H1 (cell line): ENCODE measurements at regions not wholly inside any gene's neighbourhood (a gene's known extent, or its start where the extent isn't known, plus 50 kb on each side); places are given as distances from the start of the nearest gene placed in this dataset.

ENCODE experiments used
- CTCF ChIA-PET: fragments of 300-600 bp; sonication (Branson Sonifier 250); formaldehyde crosslinking; loops from one replicate; lab custom pipeline; 2021; ENCODE audit not compliant: partially characterized antibody; lab: Charles Lee
- POLR2A ChIA-PET: fragments of 300-600 bp; sonication (Branson Sonifier 250); formaldehyde crosslinking; loops from one replicate; lab custom pipeline; 2021; ENCODE audit warnings: inconsistent platforms; ENCODE audit not compliant: partially characterized antibody; lab: Charles Lee
- DNase-seq, 2 experiments: peaks; one replicate each; pipeline versions ENCODE4 v3.0.0 to v3.0.0-alpha.2; 2010 to 2022; ENCODE audit warnings: low spot score in 2 of 2, low read depth in 1 of 2, mixed read lengths in 1 of 2
- FAIRE-seq: peaks from 2 replicates; lab custom pipeline; 2011; peaks lifted over from hg19 to GRCh38; lab: Jason Lieb, UNC
- H2AFZ ChIP-seq: 2 replicates; pipeline ENCODE4 v1.8.1; 2012; ENCODE audit warnings: low read length, inconsistent platforms
- H2AK5ac ChIP-seq: 2 replicates; pipeline ENCODE4 v1.6.1; 2013; ENCODE audit warnings: low read depth, low read length
- H2BK120ac ChIP-seq: replicated peaks from 2 replicates; pipeline ENCODE3; 2013; ENCODE audit warnings: low read depth, low read length, inconsistent platforms
- H2BK12ac ChIP-seq: 2 replicates; pipeline ENCODE4 v1.6.1; 2013; ENCODE audit warnings: low read depth, low read length
- H2BK15ac ChIP-seq: 2 replicates; pipeline ENCODE4 v1.6.1; 2013; ENCODE audit warnings: low read length
- H2BK20ac ChIP-seq: 2 replicates; pipeline ENCODE4 v1.6.1; 2013; ENCODE audit warnings: low read length
- H2BK5ac ChIP-seq: 2 replicates; pipeline ENCODE4 v1.6.1; 2013; ENCODE audit warnings: low read depth, low read length
- H3K14ac ChIP-seq: 2 replicates; pipeline ENCODE4 v1.6.1; 2013; ENCODE audit warnings: inconsistent platforms; ENCODE audit not compliant: insufficient read length
- H3K18ac ChIP-seq: 2 replicates; pipeline ENCODE4 v1.6.1; 2013; ENCODE audit warnings: low read length; ENCODE audit errors: extremely low read depth
- H3K23ac ChIP-seq: 2 replicates; pipeline ENCODE4 v1.6.1; 2013; ENCODE audit warnings: inconsistent platforms; ENCODE audit not compliant: insufficient read length
- H3K23me2 ChIP-seq: 2 replicates; pipeline ENCODE4 v1.6.1; 2013; ENCODE audit warnings: low read depth, low read length
- H3K27ac ChIP-seq: 2 replicates; pipeline ENCODE4 v1.6.1; 2011; ENCODE audit warnings: low read depth, low read length, inconsistent platforms
- H3K27me3 ChIP-seq, 4 experiments: replicated peaks in 1 of 4; 1 replicate in 1 of 4; 2 replicates in 3 of 4; pipeline versions ENCODE4 v1.6.1 to v1.8.1; 2011 to 2013; ENCODE audit warnings: low read length in 3 of 4, mild to moderate bottlenecking in 3 of 4, inconsistent platforms in 2 of 4, mixed read lengths in 2 of 4, moderate library complexity in 1 of 4; ENCODE audit not compliant: control insufficient read depth in 3 of 4, insufficient read depth in 3 of 4; ENCODE audit errors: extremely low read depth in 1 of 4
- H3K36me3 ChIP-seq, 4 experiments: 2 replicates each; pipeline versions ENCODE4 v1.6.1 to v1.8.1; 2011 to 2013; ENCODE audit warnings: mild to moderate bottlenecking in 4 of 4, low read length in 3 of 4, moderate library complexity in 2 of 4, control low read depth in 1 of 4, inconsistent platforms in 1 of 4; ENCODE audit not compliant: insufficient read depth in 4 of 4, control insufficient read depth in 2 of 4
- H3K4ac ChIP-seq: replicated peaks from 2 replicates; pipeline ENCODE3; 2013; ENCODE audit warnings: low read length, low read depth, mixed read lengths, inconsistent platforms; ENCODE audit not compliant: insufficient read length
- H3K4me1 ChIP-seq, 4 experiments: replicated peaks in 1 of 4; 1 replicate in 1 of 4; 2 replicates in 3 of 4; pipeline versions ENCODE4 v1.6.1 to v1.8.1; 2011 to 2013; ENCODE audit warnings: low read length in 3 of 4, inconsistent platforms in 2 of 4, mixed read lengths in 1 of 4; ENCODE audit not compliant: insufficient read depth in 4 of 4, control insufficient read depth in 3 of 4
- H3K4me2 ChIP-seq, 2 experiments: 2 replicates each; pipeline versions ENCODE4 v1.6.1 to v1.8.1; 2011 to 2013; ENCODE audit warnings: low read depth in 2 of 2, low read length in 2 of 2, control low read depth in 1 of 2, inconsistent platforms in 1 of 2, mild to moderate bottlenecking in 1 of 2; ENCODE audit not compliant: insufficient read depth in 1 of 2
- H3K4me3 ChIP-seq, 4 experiments: fragments of 200-600, 300-600 bp in 1 of 4; sonication (generic), shearing (Covaris generic), sonication (Bioruptor Twin) in 1 of 4; 2 replicates each; pipeline versions ENCODE4 v1.5.1 to v1.8.1; 2011 to 2016; ENCODE audit warnings: low read length in 4 of 4, low read depth in 3 of 4, control low read depth in 2 of 4, inconsistent platforms in 2 of 4, mild to moderate bottlenecking in 2 of 4, mixed read lengths in 1 of 4, moderate library complexity in 1 of 4; ENCODE audit not compliant: insufficient read depth in 2 of 4; ENCODE audit errors: extremely low read depth in 1 of 4
- H3K56ac ChIP-seq: replicated peaks from 2 replicates; pipeline ENCODE3; 2013; ENCODE audit warnings: low read depth, mild to moderate bottlenecking, mixed read lengths, low read length, inconsistent platforms; ENCODE audit not compliant: insufficient read length
- H3K79me1 ChIP-seq: 2 replicates; pipeline ENCODE4 v1.6.1; 2013; ENCODE audit warnings: low read depth, low read length, control low read depth
- H3K79me2 ChIP-seq, 2 experiments: 2 replicates each; pipeline versions ENCODE4 v1.6.1 to v1.8.1; 2012 to 2013; ENCODE audit warnings: low read length in 2 of 2, mild to moderate bottlenecking in 2 of 2, inconsistent platforms in 1 of 2; ENCODE audit not compliant: insufficient read depth in 2 of 2, control insufficient read depth in 1 of 2
- H3K9ac ChIP-seq, 4 experiments: replicated peaks in 1 of 4; 1 replicate in 1 of 4; 2 replicates in 3 of 4; pipeline versions ENCODE4 v1.6.1 to v1.8.1; 2011 to 2013; ENCODE audit warnings: low read depth in 3 of 4, low read length in 3 of 4, control low read depth in 2 of 4, mild to moderate bottlenecking in 2 of 4, moderate library complexity in 2 of 4, inconsistent platforms in 1 of 4; ENCODE audit errors: extremely low read depth in 1 of 4
- H3K9me3 ChIP-seq, 2 experiments: 2 replicates each; pipeline versions ENCODE4 v1.6.1 to v1.8.1; 2012 to 2013; ENCODE audit warnings: mild to moderate bottlenecking in 2 of 2, moderate library complexity in 2 of 2, control low read depth in 1 of 2, inconsistent platforms in 1 of 2, low read depth in 1 of 2, low read length in 1 of 2, mixed read lengths in 1 of 2; ENCODE audit not compliant: insufficient read depth in 2 of 2
- H4K20me1 ChIP-seq, 2 experiments: replicated peaks in 1 of 2; 2 replicates each; pipeline versions ENCODE3 to v1.8.1; 2011 to 2013; ENCODE audit warnings: inconsistent platforms in 2 of 2, low read length in 2 of 2, mild to moderate bottlenecking in 1 of 2; ENCODE audit not compliant: insufficient read depth in 2 of 2, control insufficient read depth in 1 of 2
- H4K5ac ChIP-seq: 2 replicates; pipeline ENCODE4 v1.6.1; 2013; ENCODE audit warnings: low read length, low read depth, mixed read lengths, inconsistent platforms; ENCODE audit not compliant: insufficient read length
- H4K8ac ChIP-seq: 2 replicates; pipeline ENCODE4 v1.8.0; 2013; ENCODE audit warnings: mild to moderate bottlenecking, moderate library complexity, low read length, inconsistent platforms; ENCODE audit not compliant: insufficient read depth; ENCODE audit errors: extremely low read depth
- H4K91ac ChIP-seq: replicated peaks from 2 replicates; pipeline ENCODE3; 2013; ENCODE audit warnings: low read length, mixed read lengths, inconsistent platforms; ENCODE audit not compliant: insufficient read length
- ASH2L ChIP-seq: fragments of 200-600, 300-600 bp; sonication (generic); IDR thresholded peaks from one replicate; pipeline ENCODE4 v1.7.1; 2017; ENCODE audit warnings: low read length
- RAD21 ChIP-seq, 2 experiments: IDR thresholded peaks in 1 of 2; conservative IDR thresholded peaks in 1 of 2; 2 replicates each; pipeline ENCODE4 v1.6.1; 2011; ENCODE audit warnings: low read depth in 2 of 2, low read length in 2 of 2, improper control_type of control experiment in 1 of 2, inconsistent platforms in 1 of 2, mild to moderate bottlenecking in 1 of 2, moderate library complexity in 1 of 2
- ZNF274 ChIP-seq: IDR thresholded peaks from 2 replicates; pipeline ENCODE4 v1.7.0; 2012; ENCODE audit warnings: low read length, borderline replicate concordance; ENCODE audit errors: extremely low read depth
- WGBS, 2 experiments: shearing (Covaris generic) in 1 of 2; methylation state at CpG; one replicate each; pipeline versions ENCODE4 v1.1.6 to v1.1.7; 2013 to 2015; ENCODE audit warnings: low lambda C conversion rate in 2 of 2, mixed read lengths in 2 of 2, inconsistent platforms in 1 of 2, low coverage in 1 of 2, missing lambda C conversion rate in 1 of 2; ENCODE audit not compliant: insufficient replicate concordance in 2 of 2, insufficient coverage in 1 of 2, insufficient read length in 1 of 2; ENCODE audit errors: extremely low coverage in 1 of 2, missing lambda C conversion rate in 1 of 2; 5-methylcytosine and 5-hydroxymethylcytosine counted together

- Histone ChIP-seq H3K4me1 (no peaks in the 10 kb centered on the region), H3K56ac (no peak overlapping the region), H3K14ac (no peak overlapping the region), H3K36me3 (no peaks in the 10 kb centered on the region), H4K5ac (no peak overlapping the region), H3K27me3 (no peaks in the 10 kb centered on the region), H2BK120ac (no peak overlapping the region), H2BK15ac (no peak overlapping the region), H3K9me3 (no peaks in the 10 kb centered on the region), H2AFZ (no peak overlapping the region), H3K18ac (no peak overlapping the region), H3K79me1 (no peaks in the 10 kb centered on the region), H3K4ac (no peak overlapping the region), H3K27ac (no peak overlapping the region), H4K20me1 (peaks cover 0 to 4% of the 10 kb centered on the region in 2 experiments), H3K9ac (no peak overlapping the region), H3K23me2 (peaks cover 5% of the 10 kb centered on the region; the same call in 1 of the 2 replicates), H3K4me2 (no peak overlapping the region), H3K79me2 (no peaks in the 10 kb centered on the region), H4K91ac (no peak overlapping the region), H2AK5ac (no peak overlapping the region), H2BK20ac (no peak overlapping the region), H3K4me3 (no peak overlapping the region), H2BK5ac (no peak overlapping the region), H2BK12ac (no peak overlapping the region), H3K23ac (no peak overlapping the region), H4K8ac (no peak overlapping the region)
- CTCF ChIA-PET: interaction anchor here (0.8 kb wide), 1 partner anchor 91 kb away, joined by 3 read pairs; no protein-coding TSS in a partner anchor
- TF ChIP-seq ASH2L: no peak
- no peak for TF ChIP-seq ZNF274
- peak; percentile 8 to 23; a peak in 2 of 4 replicates for TF ChIP-seq RAD21 (IDR thresholded peaks at IDR 0.05 in 1 of 2, conservative IDR thresholded peaks at IDR 0.05 in 1 of 2; ENCODE audit: low read depth in 2 of 2, low read length in 2 of 2)
- POLR2A ChIA-PET: no interaction called here
- no peak for DNase-seq
- FAIRE-seq: no peak
- WGBS, 2 experiments: 95% methylated on average over 4 of the region's 4 CpGs; no CpG with 5 or more reads in 1 of the 2 experiments
Measured at GRCh38 chr2:107132746-107133145, 246.8 kb upstream of the ST6GAL2 start.
